RWPE2 (cell line): ENCODE measurements at regions not wholly inside any gene's neighbourhood (a gene's known extent, or its start where the extent isn't known, plus 50 kb on each side); places are given as distances from the start of the nearest gene placed in this dataset.

Source experiments
- ATAC-seq: fragments of 200-7000 bp; cut with Tn5 transposase; 3 replicates; pipeline ENCODE4 v1.9.1; 2021; ENCODE audit warnings: low read depth
- DNase-seq: peaks from one replicate; pipeline ENCODE4 v3.0.0-alpha.2; 2020; ENCODE audit warnings: low spot score
- H3K27ac ChIP-seq: fragments of 450-650 bp; 2 replicates; pipeline ENCODE4 v1.5.1; 2017; ENCODE audit warnings: mild to moderate bottlenecking; ENCODE audit not compliant: poor library complexity, severe bottlenecking
- H3K27me3 ChIP-seq: fragments of 250-450 bp; sonication (Bioruptor Pico); 2 replicates; pipeline ENCODE4 v1.5.1; 2021; ENCODE audit warnings: mild to moderate bottlenecking, moderate library complexity; ENCODE audit not compliant: insufficient read depth, poor library complexity, severe bottlenecking
- H3K36me3 ChIP-seq: fragments of 250-450 bp; sonication (Bioruptor Pico); 2 replicates; pipeline ENCODE4 v1.5.1; 2020; ENCODE audit warnings: low read depth, mild to moderate bottlenecking, moderate library complexity
- H3K4me1 ChIP-seq: fragments of 250-450 bp; sonication (Bioruptor Pico); 2 replicates; pipeline ENCODE4 v1.5.1; 2021; ENCODE audit warnings: mild to moderate bottlenecking, moderate library complexity; ENCODE audit not compliant: insufficient read depth, poor library complexity, severe bottlenecking
- H3K4me3 ChIP-seq: fragments of 250-450 bp; sonication (Bioruptor Pico); 2 replicates; pipeline ENCODE4 v1.5.1; 2021; ENCODE audit warnings: mild to moderate bottlenecking, moderate library complexity; ENCODE audit not compliant: severe bottlenecking
- H3K9me3 ChIP-seq: fragments of 250-450 bp; sonication (Bioruptor Pico); 2 replicates; pipeline ENCODE4 v1.5.1; 2021; ENCODE audit warnings: mild to moderate bottlenecking, moderate library complexity; ENCODE audit not compliant: severe bottlenecking
- CTCF ChIP-seq: fragments of 450-650 bp; IDR thresholded peaks from one replicate; pipeline ENCODE4 v1.5.1; 2017; ENCODE audit warnings: mild to moderate bottlenecking, moderate library complexity; ENCODE audit not compliant: poor library complexity, severe bottlenecking

GRCh38 chr2:8627019-8627691 lies 54.7 kb upstream of the ID2 start:
- DNase-seq, result no peak
- H3K4me3 ChIP-seq, result no peak overlapping the region
- no peaks in the 10 kb centered on the region for H3K27me3 ChIP-seq
- no peaks in the 10 kb centered on the region for H3K9me3 ChIP-seq
- H3K36me3 ChIP-seq, result no peaks in the 10 kb centered on the region
- ATAC-seq, result no peak
- TF ChIP-seq CTCF, result no peak
- H3K27ac ChIP-seq, result no peak overlapping the region
- H3K4me1 ChIP-seq, result no peaks in the 10 kb centered on the region

DNA sequence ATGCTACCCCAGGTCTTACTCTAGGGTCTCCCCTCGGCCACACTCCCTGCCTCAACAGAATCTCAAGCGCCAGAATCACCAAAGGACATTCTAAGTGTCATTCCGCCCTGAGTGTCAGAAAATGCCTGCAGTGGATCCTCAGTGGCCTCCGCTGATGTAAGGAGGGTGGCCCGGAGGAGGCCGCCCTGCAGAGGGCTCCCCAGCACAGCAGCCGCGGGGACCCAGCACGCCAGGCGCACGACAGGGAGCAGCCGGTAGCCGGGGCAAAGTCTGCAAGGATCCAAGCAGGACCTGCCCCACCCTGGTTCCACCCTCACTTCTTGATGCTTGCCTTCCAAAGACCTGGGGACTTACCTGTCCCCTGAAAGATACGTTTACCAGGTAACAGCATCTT lies 54.2 kb upstream of the ID2 start:
- Histone ChIP-seq H3K36me3 (no peaks in the 10 kb centered on the region), H3K27me3 (no peaks in the 10 kb centered on the region), H3K4me3 (no peak overlapping the region), H3K9me3 (no peaks in the 10 kb centered on the region), H3K4me1 (no peaks in the 10 kb centered on the region), H3K27ac (no peak overlapping the region)
- DNase-seq (no peak), ATAC-seq (no peak)
- TF ChIP-seq CTCF, result no peak

DNA sequence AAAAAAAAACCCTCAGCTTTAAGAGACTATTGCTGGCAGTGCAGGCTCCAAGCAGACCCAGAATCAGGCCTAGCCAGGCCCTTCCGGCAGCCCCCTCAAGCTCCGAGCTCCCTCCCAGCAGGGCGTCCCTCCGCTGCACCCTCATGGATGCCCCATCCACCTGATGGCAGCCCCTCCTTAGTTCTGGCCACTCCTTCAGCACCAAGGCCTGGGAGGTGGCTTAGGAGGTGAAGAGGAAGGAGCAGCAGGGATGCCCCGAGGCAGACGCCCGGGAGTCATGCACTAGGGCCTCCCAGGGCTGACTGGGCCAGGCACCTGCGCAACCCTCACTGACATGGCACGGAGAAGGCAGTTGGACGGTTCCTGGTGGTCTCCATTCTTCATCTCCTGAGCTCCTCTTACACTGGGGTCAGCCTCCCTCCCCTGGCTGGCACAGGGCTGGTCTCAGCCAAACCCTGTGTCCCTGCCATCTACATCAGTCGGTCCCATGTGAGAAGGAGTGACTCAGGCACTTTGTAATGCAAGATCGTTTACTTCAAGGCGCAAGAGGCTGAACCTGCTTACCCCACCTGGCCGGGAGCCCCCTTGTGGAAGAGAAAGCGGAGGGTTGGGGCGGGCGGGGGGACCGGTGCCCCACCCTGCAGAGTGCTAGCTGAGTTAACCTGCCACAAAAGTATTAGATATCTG lies 53.5 kb upstream of the ID2 start:
- H3K27me3 ChIP-seq, result no peaks in the 10 kb centered on the region
- H3K9me3 ChIP-seq, result no peaks in the 10 kb centered on the region
- DNase-seq (no peak), ATAC-seq (peak; percentile 15; the same call in 1 of the 3 replicates)
- no peak overlapping the region for H3K27ac ChIP-seq
- H3K4me1 ChIP-seq, result no peaks in the 10 kb centered on the region
- H3K4me3 ChIP-seq, result no peak overlapping the region
- H3K36me3 ChIP-seq, result no peaks in the 10 kb centered on the region
- TF ChIP-seq CTCF, result no peak

GRCh38 chr2:8628866-8629209 lies 53.0 kb upstream of the ID2 start:
- DNase-seq (no peak), ATAC-seq (no peak)

More at GRCh38 chr2:8628866-8629209, 53.0 kb upstream of the ID2 start:
- no peaks in the 10 kb centered on the region for H3K36me3 ChIP-seq
- no peaks in the 10 kb centered on the region for H3K9me3 ChIP-seq
- TF ChIP-seq CTCF, result no peak
- H3K4me1 ChIP-seq, result no peaks in the 10 kb centered on the region
- H3K4me3 ChIP-seq, result no peak overlapping the region
- no peak overlapping the region for H3K27ac ChIP-seq
- no peaks in the 10 kb centered on the region for H3K27me3 ChIP-seq
